ENCODE measurements at regions not wholly inside any gene's neighbourhood (a gene's known extent, or its start where the extent isn't known, plus 50 kb on each side); places are given as distances from the start of the nearest gene placed in this dataset.
A peak's percentile ranks its signal among the peaks of the same experiment; 100 is the strongest.

GRCh38 chr9:2559192-2560152, 62.1 kb upstream of the VLDLR start:
- no peak for TF ChIP-seq CTCF (IDR thresholded peaks at IDR 0.05; ENCODE audit: low read depth, low read length, missing control alignments)
- H3K4me3 ChIP-seq (replicated peaks; ENCODE audit: low read depth, low read length) = no peak overlapping the region
- peak; percentile 88 for DNase-seq (ENCODE audit: extremely low read depth, low read depth)

- no peak for TF ChIP-seq CTCF (IDR thresholded peaks at IDR 0.05; ENCODE audit: low read depth, low read length, missing control alignments)
- no peak overlapping the region for H3K4me3 ChIP-seq (replicated peaks; ENCODE audit: low read depth, low read length)
- DNase-seq (ENCODE audit: extremely low read depth, low read depth) = no peak
These were observed 61.4 kb upstream of the VLDLR start for GRCh38 chr9:2560180-2560579.

GRCh38 chr9:2565676-2566340, 55.8 kb upstream of the VLDLR start:
- TF ChIP-seq CTCF (IDR thresholded peaks at IDR 0.05; ENCODE audit: low read depth, low read length, missing control alignments) = no peak
- no peak for DNase-seq (ENCODE audit: extremely low read depth, low read depth)
- H3K4me3 ChIP-seq (replicated peaks; ENCODE audit: low read depth, low read length) = no peak overlapping the region

- no peak for DNase-seq (ENCODE audit: extremely low read depth, low read depth)
- no peak overlapping the region for H3K4me3 ChIP-seq (replicated peaks; ENCODE audit: low read depth, low read length)
- TF ChIP-seq CTCF (IDR thresholded peaks at IDR 0.05; ENCODE audit: low read depth, low read length, missing control alignments) = no peak
These were observed 53.7 kb upstream of the VLDLR start for GRCh38 chr9:2567922-2568321.

- no peak overlapping the region for H3K4me3 ChIP-seq (replicated peaks; ENCODE audit: low read depth, low read length)
- no peak for TF ChIP-seq CTCF (IDR thresholded peaks at IDR 0.05; ENCODE audit: low read depth, low read length, missing control alignments)
- no peak for DNase-seq (ENCODE audit: extremely low read depth, low read depth)
These were observed 52.9 kb upstream of the VLDLR start for GRCh38 chr9:2568689-2569088.

- peak; percentile 16 for DNase-seq (ENCODE audit: extremely low read depth, low read depth)
- no peak for TF ChIP-seq CTCF (IDR thresholded peaks at IDR 0.05; ENCODE audit: low read depth, low read length, missing control alignments)
- H3K4me3 ChIP-seq (replicated peaks; ENCODE audit: low read depth, low read length) = no peak overlapping the region
These were observed 50.7 kb upstream of the VLDLR start for GRCh38 chr9:2570615-2571479.
